Neural cell (in vitro differentiated cells): ENCODE measurements at regions not wholly inside any gene's neighbourhood (a gene's known extent, or its start where the extent isn't known, plus 50 kb on each side); places are given as distances from the start of the nearest gene placed in this dataset.

Experiments
- H2AFZ ChIP-seq: fragments of 200-600, 300-800 bp; sonication (generic), shearing (Covaris generic); 2 replicates; pipeline ENCODE4 v1.6.0; 2014; ENCODE audit warnings: low read depth, mild to moderate bottlenecking, antibody characterized with exemption, low read length, moderate library complexity
- H3F3A ChIP-seq: fragments of 200-600 bp; shearing (Covaris generic); 2 replicates; pipeline ENCODE4 v1.6.1; 2016; ENCODE audit warnings: mild to moderate bottlenecking, moderate library complexity, mixed read lengths, antibody characterized with exemption, low read length; ENCODE audit not compliant: insufficient read depth, poor library complexity, severe bottlenecking
- H3K27ac ChIP-seq: fragments of 200-600, 300-800 bp; sonication (generic), shearing (Covaris generic); 2 replicates; pipeline ENCODE4 v1.5.1; 2014; ENCODE audit warnings: mild to moderate bottlenecking, low read length, moderate library complexity
- H3K27me3 ChIP-seq: fragments of 300-800, 200-600 bp; sonication (generic), shearing (Covaris generic); 2 replicates; pipeline ENCODE4 v1.6.0; 2014; ENCODE audit warnings: mild to moderate bottlenecking, low read depth, low read length, moderate library complexity; ENCODE audit not compliant: insufficient read depth
- H3K36me3 ChIP-seq: fragments of 300-800, 200-600 bp; sonication (generic), shearing (Covaris generic); 2 replicates; pipeline ENCODE4 v1.5.1; 2014; ENCODE audit warnings: mild to moderate bottlenecking, antibody characterized with exemption, low read length, moderate library complexity; ENCODE audit not compliant: insufficient read depth
- H3K4me2 ChIP-seq: fragments of 300-800, 200-600 bp; sonication (generic), shearing (Covaris generic); 2 replicates; pipeline ENCODE4 v1.6.0; 2014; ENCODE audit warnings: mild to moderate bottlenecking, low read length
- H3K4me3 ChIP-seq: fragments of 300-800, 200-600 bp; sonication (generic), shearing (Covaris generic); 2 replicates; pipeline ENCODE4 v1.5.1; 2014; ENCODE audit warnings: mild to moderate bottlenecking, low read length, moderate library complexity
- H3K79me2 ChIP-seq: fragments of 200-600 bp; shearing (Covaris generic); replicated peaks from 2 replicates; pipeline ENCODE4 v1.6.0; 2014; ENCODE audit warnings: mild to moderate bottlenecking, low read length, moderate library complexity; ENCODE audit not compliant: insufficient read depth
- H3K9ac ChIP-seq: fragments of 300-800, 200-600 bp; sonication (generic), shearing (Covaris generic); 2 replicates; pipeline ENCODE4 v1.6.1; 2016; ENCODE audit warnings: mild to moderate bottlenecking, low read length, mixed read lengths
- H3K9me2 ChIP-seq: fragments of 200-600 bp; shearing (Covaris generic); 2 replicates; pipeline ENCODE4 v1.6.1; 2016; ENCODE audit warnings: mild to moderate bottlenecking, low read length, mixed read lengths; ENCODE audit not compliant: insufficient read depth
- H3K9me3 ChIP-seq: fragments of 200-600, 300-800 bp; sonication (generic), shearing (Covaris generic); 2 replicates; pipeline ENCODE4 v1.6.1; 2016; ENCODE audit warnings: mild to moderate bottlenecking, mixed run types, low read length, moderate library complexity, mixed read lengths
- H4K20me1 ChIP-seq: fragments of 200-600 bp; shearing (Covaris generic); 2 replicates; pipeline ENCODE4 v1.6.1; 2016; ENCODE audit warnings: mild to moderate bottlenecking, mixed run types; ENCODE audit not compliant: insufficient read depth
- CTCF ChIP-seq: fragments of 450-650 bp; IDR thresholded peaks from 2 replicates; pipeline ENCODE4 v1.5.1; 2014; ENCODE audit warnings: antibody characterized with exemption, mild to moderate bottlenecking, moderate library complexity; ENCODE audit not compliant: poor library complexity, severe bottlenecking
- EP300 ChIP-seq: fragments of 450-650 bp; conservative IDR thresholded peaks from 2 replicates; pipeline ENCODE4 v1.6.1; 2014; ENCODE audit warnings: antibody characterized with exemption, mild to moderate bottlenecking, moderate library complexity; ENCODE audit not compliant: poor library complexity, severe bottlenecking
- EZH2 ChIP-seq: fragments of 200-600, 300-800 bp; shearing (Covaris generic), sonication (generic); IDR thresholded peaks from 2 replicates; pipeline ENCODE4 v1.6.1; 2014; ENCODE audit warnings: antibody characterized with exemption, low read length, borderline replicate concordance, mild to moderate bottlenecking; ENCODE audit not compliant: insufficient read depth, poor library complexity, severe bottlenecking
- MXI1 ChIP-seq: fragments of 450-650 bp; conservative IDR thresholded peaks from 2 replicates; pipeline ENCODE4 v1.6.1; 2014; ENCODE audit warnings: antibody characterized with exemption, mild to moderate bottlenecking; ENCODE audit not compliant: poor library complexity, severe bottlenecking
- POLR2AphosphoS5 ChIP-seq: IDR thresholded peaks from 2 replicates; pipeline ENCODE4 v1.6.1; 2012
- RAD21 ChIP-seq: fragments of 450-650 bp; conservative IDR thresholded peaks from 2 replicates; pipeline ENCODE4 v1.6.1; 2014; ENCODE audit warnings: antibody characterized with exemption, mild to moderate bottlenecking, moderate library complexity
- REST ChIP-seq: IDR thresholded peaks from 2 replicates; pipeline ENCODE4 v1.6.1; 2012; ENCODE audit warnings: borderline replicate concordance
- SMC3 ChIP-seq: fragments of 450-650 bp; conservative IDR thresholded peaks from 2 replicates; pipeline ENCODE4 v1.6.1; 2014; ENCODE audit warnings: antibody characterized with exemption, mild to moderate bottlenecking, moderate library complexity; ENCODE audit not compliant: poor library complexity
- TAF1 ChIP-seq: IDR thresholded peaks from 2 replicates; pipeline ENCODE4 v1.6.1; 2012; ENCODE audit warnings: low read depth

- no peaks in the 10 kb centered on the region for H3K79me2 ChIP-seq
- no peaks in the 10 kb centered on the region for H3K36me3 ChIP-seq
- peak overlapping the region; percentile 46 for H3K4me3 ChIP-seq
- H3K27ac ChIP-seq = peak overlapping the region; percentile 29
- peak overlapping the region; percentile 5 for H3K9ac ChIP-seq
- H3F3A ChIP-seq = peaks cover 3% of the 10 kb centered on the region
- no peaks in the 10 kb centered on the region for H3K9me3 ChIP-seq
- H3K9me2 ChIP-seq = no peaks in the 10 kb centered on the region
- peak; percentile 38 for TF ChIP-seq SMC3
- peak; percentile 85 for TF ChIP-seq EP300
- no peak for TF ChIP-seq EZH2
- peak; percentile 41 for TF ChIP-seq RAD21
- TF ChIP-seq REST = peak; percentile 23
- TF ChIP-seq CTCF = no peak
- TF ChIP-seq TAF1 = no peak
- TF ChIP-seq POLR2AphosphoS5 = peak; percentile 67
- TF ChIP-seq MXI1 = no peak
- H3K4me2 ChIP-seq = peak overlapping the region; percentile 20
- H2AFZ ChIP-seq = no peak overlapping the region
- no peaks in the 10 kb centered on the region for H3K27me3 ChIP-seq
- no peaks in the 10 kb centered on the region for H4K20me1 ChIP-seq
These were observed 766.9 kb upstream of the ZEB2 start for GRCh38 chr2:145286716-145287275.

GRCh38 chr2:145284551-145284950 lies 764.6 kb upstream of the ZEB2 start:
- TF ChIP-seq CTCF = no peak
- no peak for TF ChIP-seq MXI1
- no peak for TF ChIP-seq EZH2
- TF ChIP-seq REST = no peak
- TF ChIP-seq RAD21 = no peak
- no peak for TF ChIP-seq EP300
- no peak for TF ChIP-seq SMC3
- TF ChIP-seq POLR2AphosphoS5 = no peak
- TF ChIP-seq TAF1 = no peak
- H3K4me3 ChIP-seq = no peak overlapping the region
- no peaks in the 10 kb centered on the region for H3K27me3 ChIP-seq
- H3K9me2 ChIP-seq = no peaks in the 10 kb centered on the region
- H3F3A ChIP-seq = peaks cover 3% of the 10 kb centered on the region
- H3K79me2 ChIP-seq = no peaks in the 10 kb centered on the region
- H2AFZ ChIP-seq = no peak overlapping the region
- H3K9ac ChIP-seq = no peak overlapping the region
- no peaks in the 10 kb centered on the region for H4K20me1 ChIP-seq
- H3K9me3 ChIP-seq = no peaks in the 10 kb centered on the region
- H3K27ac ChIP-seq = no peak overlapping the region
- H3K4me2 ChIP-seq = no peak overlapping the region
- no peaks in the 10 kb centered on the region for H3K36me3 ChIP-seq
